ENCODE measurements at regions not wholly inside any gene's neighbourhood (a gene's known extent, or its start where the extent isn't known, plus 50 kb on each side); places are given as distances from the start of the nearest gene placed in this dataset.
A peak's percentile ranks its signal among the peaks of the same experiment; 100 is the strongest.

DNA sequence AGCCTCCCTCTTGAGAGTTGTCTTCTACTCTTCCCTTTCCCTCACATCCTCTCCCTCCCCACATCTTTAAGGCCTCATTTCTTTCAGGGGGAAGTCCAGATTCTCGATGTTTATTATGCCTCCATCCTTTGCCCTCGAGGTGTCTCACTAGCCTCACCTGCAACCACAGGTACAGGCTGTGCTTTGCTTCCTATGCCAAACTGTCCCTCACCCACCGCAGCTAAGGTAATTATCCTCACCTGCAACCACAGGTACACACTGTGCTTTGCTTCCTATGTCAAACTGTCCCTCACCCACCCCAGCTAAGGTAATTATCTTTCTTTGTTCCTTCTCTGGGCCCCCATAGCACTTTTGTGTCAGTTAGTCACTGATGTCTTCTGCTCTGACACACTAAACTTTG is 328.1 kb upstream of the SNX7 start:
- Mint-ChIP-seq H3K36me3 (no peaks in the 10 kb centered on the region), H3K27me3 (ENCODE audit: low read depth) (no peaks in the 10 kb centered on the region), H3K9me3 (peaks cover 11% of the 10 kb centered on the region), H3K4me1 (peaks cover 12% of the 10 kb centered on the region), H3K27ac (no peak overlapping the region), H3K4me3 (no peak overlapping the region)
- DNase-seq (ENCODE audit: low spot score in 2 of 2, unreplicated experiment in 2 of 2): no peak
- no peak for TF ChIP-seq CTCF (IDR thresholded peaks at IDR 0.05; ENCODE audit: unreplicated experiment)

- Mint-ChIP-seq H3K36me3 (no peaks in the 10 kb centered on the region), H3K4me3 (no peak overlapping the region), H3K27me3 (ENCODE audit: low read depth) (no peaks in the 10 kb centered on the region), H3K9me3 (no peaks in the 10 kb centered on the region), H3K4me1 (peaks cover 12% of the 10 kb centered on the region), H3K27ac (no peak overlapping the region)
- TF ChIP-seq CTCF (IDR thresholded peaks at IDR 0.05; ENCODE audit: unreplicated experiment): no peak
- DNase-seq (ENCODE audit: low spot score in 2 of 2, unreplicated experiment in 2 of 2): no peak
Observed at GRCh38 chr1:98331718-98332311, 329.7 kb upstream of the SNX7 start.

DNA sequence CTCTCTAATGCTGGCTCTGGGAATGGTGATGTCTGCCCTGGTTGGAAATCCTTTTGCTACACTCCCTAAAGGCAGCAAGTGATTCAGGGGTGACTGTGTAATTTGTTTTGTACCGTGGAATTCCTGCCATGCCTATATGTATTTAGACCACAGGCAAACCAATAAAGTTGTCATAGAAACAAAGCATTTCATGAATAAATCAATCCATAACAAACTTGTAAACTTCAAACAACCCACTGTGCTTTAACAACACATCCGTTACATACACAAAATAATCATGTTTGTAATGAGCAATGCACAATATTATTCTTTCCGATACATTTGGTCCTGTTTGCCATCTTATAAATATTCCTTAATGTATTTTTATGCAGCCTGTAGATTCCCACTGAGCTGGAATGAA is 330.3 kb upstream of the SNX7 start:
- no peak for TF ChIP-seq CTCF (IDR thresholded peaks at IDR 0.05; ENCODE audit: unreplicated experiment)
- no peaks in the 10 kb centered on the region for H3K36me3 Mint-ChIP-seq
- no peaks in the 10 kb centered on the region for H3K27me3 Mint-ChIP-seq (ENCODE audit: low read depth)
- no peaks in the 10 kb centered on the region for H3K9me3 Mint-ChIP-seq
- H3K4me3 Mint-ChIP-seq: no peak overlapping the region
- peak overlapping the region; percentile 62 for H3K27ac Mint-ChIP-seq
- peaks cover 12% of the 10 kb centered on the region for H3K4me1 Mint-ChIP-seq
- DNase-seq (ENCODE audit: low spot score in 2 of 2, unreplicated experiment in 2 of 2): no peak

- Mint-ChIP-seq H3K4me3 (no peak overlapping the region), H3K9me3 (no peaks in the 10 kb centered on the region), H3K27me3 (ENCODE audit: low read depth) (no peaks in the 10 kb centered on the region), H3K36me3 (no peaks in the 10 kb centered on the region), H3K4me1 (peaks cover 12% of the 10 kb centered on the region), H3K27ac (no peak overlapping the region)
- no peak for DNase-seq (ENCODE audit: low spot score in 2 of 2, unreplicated experiment in 2 of 2)
- TF ChIP-seq CTCF (IDR thresholded peaks at IDR 0.05; ENCODE audit: unreplicated experiment): no peak
Observed at GRCh38 chr1:98330224-98330623, 331.3 kb upstream of the SNX7 start.

- H3K36me3 Mint-ChIP-seq: no peaks in the 10 kb centered on the region
- H3K9me3 Mint-ChIP-seq: no peaks in the 10 kb centered on the region
- H3K4me1 Mint-ChIP-seq: peaks cover 18% of the 10 kb centered on the region
- H3K27ac Mint-ChIP-seq: no peak overlapping the region
- no peak for DNase-seq (ENCODE audit: low spot score in 2 of 2, unreplicated experiment in 2 of 2)
- H3K4me3 Mint-ChIP-seq: no peak overlapping the region
- no peaks in the 10 kb centered on the region for H3K27me3 Mint-ChIP-seq (ENCODE audit: low read depth)
- no peak for TF ChIP-seq CTCF (IDR thresholded peaks at IDR 0.05; ENCODE audit: unreplicated experiment)
Observed at GRCh38 chr1:98328855-98329254, 332.7 kb upstream of the SNX7 start.

All from mesothelial cell of epicardium (in vitro differentiated cells).